Gastroesophageal sphincter (tissue), 3 donors: ENCODE measurements at regions not wholly inside any gene's neighbourhood (a gene's known extent, or its start where the extent isn't known, plus 50 kb on each side); places are given as distances from the start of the nearest gene placed in this dataset.

Source experiments
- EP300 ChIP-seq: sonication (generic); formaldehyde crosslinking; IDR thresholded peaks from one replicate; pipeline ENCODE4 v1.6.1; 2017; ENCODE audit warnings: antibody characterized with exemption, mild to moderate bottlenecking
- POLR2A ChIP-seq, 2 donors: fragments of 450-650 bp; IDR thresholded peaks; one replicate each; pipeline ENCODE4 v1.6.1; 2017; ENCODE audit warnings: antibody characterized with exemption in 2 of 2, mild to moderate bottlenecking in 2 of 2, moderate library complexity in 1 of 2
- POLR2AphosphoS5 ChIP-seq: sonication (generic); formaldehyde crosslinking; IDR thresholded peaks from one replicate; pipeline ENCODE4 v1.6.1; 2017; ENCODE audit warnings: antibody characterized with exemption
- TF ChIP-seq, protein P1 (sequence below), 4 experiments: fragments of 200-600 bp in 2 of 4; fragments of 450-650 bp in 2 of 4; sonication (generic) in 1 of 4; IDR thresholded peaks; one replicate each; pipeline ENCODE4 v1.5.1; 2017 to 2019; ENCODE audit warnings: antibody characterized with exemption in 4 of 4, mild to moderate bottlenecking in 2 of 4, moderate library complexity in 2 of 4

DNA sequence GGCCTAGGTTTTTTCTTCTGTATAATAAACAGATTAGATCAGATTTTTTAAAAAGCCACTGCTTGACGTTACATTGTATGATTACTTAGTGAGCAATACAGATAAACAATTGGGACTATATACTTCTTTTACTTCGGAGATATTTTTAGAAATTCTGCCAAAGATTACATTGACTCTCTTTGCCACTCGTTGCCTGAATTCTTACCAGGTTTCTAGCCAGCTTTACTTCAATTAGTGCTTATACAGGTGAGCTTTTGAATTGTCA is 156.6 kb downstream of the HAUS1 start:
- TF ChIP-seq, protein P1, sequence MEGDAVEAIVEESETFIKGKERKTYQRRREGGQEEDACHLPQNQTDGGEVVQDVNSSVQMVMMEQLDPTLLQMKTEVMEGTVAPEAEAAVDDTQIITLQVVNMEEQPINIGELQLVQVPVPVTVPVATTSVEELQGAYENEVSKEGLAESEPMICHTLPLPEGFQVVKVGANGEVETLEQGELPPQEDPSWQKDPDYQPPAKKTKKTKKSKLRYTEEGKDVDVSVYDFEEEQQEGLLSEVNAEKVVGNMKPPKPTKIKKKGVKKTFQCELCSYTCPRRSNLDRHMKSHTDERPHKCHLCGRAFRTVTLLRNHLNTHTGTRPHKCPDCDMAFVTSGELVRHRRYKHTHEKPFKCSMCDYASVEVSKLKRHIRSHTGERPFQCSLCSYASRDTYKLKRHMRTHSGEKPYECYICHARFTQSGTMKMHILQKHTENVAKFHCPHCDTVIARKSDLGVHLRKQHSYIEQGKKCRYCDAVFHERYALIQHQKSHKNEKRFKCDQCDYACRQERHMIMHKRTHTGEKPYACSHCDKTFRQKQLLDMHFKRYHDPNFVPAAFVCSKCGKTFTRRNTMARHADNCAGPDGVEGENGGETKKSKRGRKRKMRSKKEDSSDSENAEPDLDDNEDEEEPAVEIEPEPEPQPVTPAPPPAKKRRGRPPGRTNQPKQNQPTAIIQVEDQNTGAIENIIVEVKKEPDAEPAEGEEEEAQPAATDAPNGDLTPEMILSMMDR (IDR thresholded peaks at IDR 0.05): no peak
- no peak for TF ChIP-seq POLR2A (IDR thresholded peaks at IDR 0.05)
- TF ChIP-seq EP300: no peak
- TF ChIP-seq POLR2AphosphoS5: no peak
